Astrocyte of the spinal cord (primary cell): ENCODE measurements at regions not wholly inside any gene's neighbourhood (a gene's known extent, or its start where the extent isn't known, plus 50 kb on each side); places are given as distances from the start of the nearest gene placed in this dataset.

Experiments used
- DNase-seq: peaks from one replicate; pipeline ENCODE4 v3.0.0; 2011; ENCODE audit warnings: low read depth, low spot score
- H3K4me3 ChIP-seq: 2 replicates; pipeline ENCODE4 v1.5.1; 2011; ENCODE audit warnings: low read depth, mild to moderate bottlenecking, low read length, moderate library complexity
- CTCF ChIP-seq: IDR thresholded peaks from 2 replicates; pipeline ENCODE4 v1.5.1; 2012; ENCODE audit warnings: low read depth, mild to moderate bottlenecking, low read length, inconsistent platforms
- in situ Hi-C: cut with HindIII; loops from 2 replicates; pipeline ENCODE4 v1.10.0; 2017; ENCODE audit warnings: low sequenced_read_pairs

- in situ Hi-C loops, result no loop called here
- TF ChIP-seq CTCF, result no peak
- DNase-seq, result no peak
- no peak overlapping the region for H3K4me3 ChIP-seq
Observed at GRCh38 chr20:39611901-39612300, 649.8 kb downstream of the DHX35 start.

- no peak overlapping the region for H3K4me3 ChIP-seq
- no peak for TF ChIP-seq CTCF
- in situ Hi-C loops, result no loop called here
- peak; percentile 83 for DNase-seq
Observed at GRCh38 chr20:39607141-39607540, 645.0 kb downstream of the DHX35 start.

GRCh38 chr20:39605908-39606307 is 643.8 kb downstream of the DHX35 start:
- no peak for DNase-seq

GRCh38 chr20:39605361-39605760 is 643.2 kb downstream of the DHX35 start:
- in situ Hi-C loops, result no loop called here
- DNase-seq, result no peak
- no peak overlapping the region for H3K4me3 ChIP-seq
- no peak for TF ChIP-seq CTCF

More at GRCh38 chr20:39605908-39606307, 643.8 kb downstream of the DHX35 start:
- TF ChIP-seq CTCF, result no peak
- in situ Hi-C loops, result no loop called here
- H3K4me3 ChIP-seq, result no peak overlapping the region

GRCh38 chr20:39603219-39603618 is 641.1 kb downstream of the DHX35 start:
- no peak for TF ChIP-seq CTCF
- DNase-seq, result no peak

GRCh38 chr20:39602649-39603048 is 640.5 kb downstream of the DHX35 start:
- DNase-seq, result no peak
- in situ Hi-C loops, result no loop called here
- no peak overlapping the region for H3K4me3 ChIP-seq
- no peak for TF ChIP-seq CTCF

More at GRCh38 chr20:39603219-39603618, 641.1 kb downstream of the DHX35 start:
- in situ Hi-C loops, result no loop called here
- no peak overlapping the region for H3K4me3 ChIP-seq

GRCh38 chr20:39600871-39601270 is 638.7 kb downstream of the DHX35 start:
- no peak overlapping the region for H3K4me3 ChIP-seq
- no peak for DNase-seq
- in situ Hi-C loops, result no loop called here
- TF ChIP-seq CTCF, result no peak
